ENCODE measurements at regions not wholly inside any gene's neighbourhood (a gene's known extent, or its start where the extent isn't known, plus 50 kb on each side); places are given as distances from the start of the nearest gene placed in this dataset.

DNA sequence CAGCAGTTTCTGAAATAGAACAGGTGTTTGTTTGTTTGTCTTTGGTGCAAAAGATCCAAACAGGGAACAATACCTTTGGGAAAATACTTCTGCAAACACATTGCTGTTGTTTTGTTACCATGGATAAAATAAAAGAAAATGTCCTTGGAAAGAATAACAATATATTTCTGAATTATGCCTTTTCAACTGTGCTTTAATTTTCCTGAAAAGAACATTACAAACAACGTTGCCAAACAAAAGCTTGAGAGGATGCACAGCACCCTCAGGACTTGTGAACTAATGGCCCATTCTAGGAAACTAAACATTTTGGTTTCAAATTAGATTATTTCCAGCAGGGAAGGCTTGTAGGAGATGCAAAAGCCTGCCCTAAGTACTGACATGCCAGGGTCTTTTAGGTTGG, 967.2 kb downstream of the TLE4 start:
- no peaks in the 10 kb centered on the region for H3K4me1 Mint-ChIP-seq
- POLR2A ChIA-PET, result no interaction called here
- no peak for ATAC-seq
- H3K9me3 Mint-ChIP-seq, result peaks cover 2 to 14% (median 9%) of the 10 kb centered on the region in 9 donors
- H3K27ac Mint-ChIP-seq, result no peak overlapping the region
- H3K36me3 Mint-ChIP-seq, result no peaks in the 10 kb centered on the region
- no peak for DNase-seq
- no peaks in the 10 kb centered on the region for H3K27me3 Mint-ChIP-seq
- H3K4me3 Mint-ChIP-seq, result no peak overlapping the region

DNA sequence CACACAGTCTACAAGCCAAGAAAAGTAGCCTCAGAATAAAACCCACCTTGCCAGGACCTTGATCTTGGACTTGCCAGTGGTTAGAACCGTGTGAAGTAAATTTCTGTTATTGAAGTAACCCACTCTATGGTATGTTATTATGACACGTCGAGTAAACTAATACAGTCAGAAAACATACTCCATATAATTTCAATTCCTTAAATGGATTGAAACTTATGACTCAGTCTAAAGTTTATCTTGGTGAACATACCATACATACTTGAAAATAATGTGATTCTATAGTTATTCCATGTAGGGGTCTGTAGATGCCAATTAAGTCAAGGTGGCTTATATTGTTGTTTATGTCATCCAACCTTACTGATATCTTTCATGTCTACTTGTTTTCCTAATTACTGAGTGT, 950.7 kb downstream of the TLE4 start:
- DNase-seq (no peak), ATAC-seq (no peak)
- POLR2A ChIA-PET, result no interaction called here
- no peaks in the 10 kb centered on the region for H3K36me3 Mint-ChIP-seq
- H3K4me1 Mint-ChIP-seq, result no peaks in the 10 kb centered on the region
- H3K4me3 Mint-ChIP-seq, result no peak overlapping the region
- H3K27me3 Mint-ChIP-seq, result peaks cover 0 to 2% (median 0%) of the 10 kb centered on the region in 5 donors
- H3K27ac Mint-ChIP-seq, result no peak overlapping the region
- H3K9me3 Mint-ChIP-seq, result peaks cover 3 to 28% (median 9%) of the 10 kb centered on the region in 9 donors

- H3K9me3 Mint-ChIP-seq, result peaks cover 0 to 22% (median 6%) of the 10 kb centered on the region in 9 donors
- H3K4me1 Mint-ChIP-seq, result peaks cover 0 to 1% (median 0%) of the 10 kb centered on the region in 4 donors
- POLR2A ChIA-PET, result no interaction called here
- ATAC-seq (no peak), DNase-seq (no peak)
- no peaks in the 10 kb centered on the region for H3K36me3 Mint-ChIP-seq
- H3K27ac Mint-ChIP-seq, result no peak overlapping the region
- H3K27me3 Mint-ChIP-seq, result peaks cover 0 to 2% (median 0%) of the 10 kb centered on the region in 5 donors
- H3K4me3 Mint-ChIP-seq, result no peak overlapping the region
Measured at GRCh38 chr9:80521151-80521550, 949.4 kb downstream of the TLE4 start.

- ATAC-seq, result no peak
- H3K36me3 Mint-ChIP-seq, result no peaks in the 10 kb centered on the region
- peaks cover 0 to 1% (median 0%) of the 10 kb centered on the region in 4 donors for H3K4me1 Mint-ChIP-seq
- H3K27ac Mint-ChIP-seq, result no peak overlapping the region
- DNase-seq, result no peak
- peaks cover 0 to 2% (median 0%) of the 10 kb centered on the region in 5 donors for H3K27me3 Mint-ChIP-seq
- no peak overlapping the region for H3K4me3 Mint-ChIP-seq
- POLR2A ChIA-PET, result no interaction called here
- peaks cover 0 to 23% (median 5%) of the 10 kb centered on the region in 9 donors for H3K9me3 Mint-ChIP-seq
Measured at GRCh38 chr9:80520231-80520630, 948.5 kb downstream of the TLE4 start.

- Mint-ChIP-seq H3K27ac (no peak overlapping the region), H3K4me3 (no peak overlapping the region), H3K36me3 (no peaks in the 10 kb centered on the region), H3K4me1 (peaks cover 0 to 1% (median 0%) of the 10 kb centered on the region in 4 donors), H3K9me3 (peaks cover 0 to 36% (median 6%) of the 10 kb centered on the region in 9 donors), H3K27me3 (peaks cover 0 to 2% (median 0%) of the 10 kb centered on the region in 5 donors)
- DNase-seq, result no peak
- POLR2A ChIA-PET, result no interaction called here
- no peak for ATAC-seq
Measured at GRCh38 chr9:80518441-80518840, 946.7 kb downstream of the TLE4 start.

DNA sequence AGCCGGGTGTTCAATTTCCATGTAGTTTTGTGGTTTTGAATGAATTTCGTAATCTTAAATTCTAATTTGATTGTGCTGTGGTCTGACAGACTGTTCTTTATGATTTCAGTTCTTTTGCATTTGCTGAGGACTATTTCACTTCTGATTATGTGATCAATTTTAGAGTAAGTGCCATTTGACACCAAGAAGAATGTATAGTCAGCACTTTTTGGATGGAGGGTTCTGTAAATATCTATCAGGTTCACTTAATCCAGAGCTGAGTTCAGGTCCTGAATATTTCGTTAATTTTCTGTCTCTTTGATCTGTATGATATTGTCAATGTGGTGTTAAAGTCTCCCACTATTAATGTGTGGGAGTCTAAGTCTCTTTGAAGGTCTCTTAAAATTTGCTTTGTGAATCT, 944.9 kb downstream of the TLE4 start:
- Mint-ChIP-seq H3K27me3 (peaks cover 0 to 2% (median 0%) of the 10 kb centered on the region in 5 donors), H3K4me3 (no peak overlapping the region), H3K9me3 (peaks cover 0 to 39% (median 6%) of the 10 kb centered on the region in 9 donors), H3K36me3 (no peaks in the 10 kb centered on the region), H3K4me1 (peaks cover 0 to 1% (median 0%) of the 10 kb centered on the region in 4 donors), H3K27ac (no peak overlapping the region)
- DNase-seq, result no peak
- POLR2A ChIA-PET, result no interaction called here
- no peak for ATAC-seq

DNA sequence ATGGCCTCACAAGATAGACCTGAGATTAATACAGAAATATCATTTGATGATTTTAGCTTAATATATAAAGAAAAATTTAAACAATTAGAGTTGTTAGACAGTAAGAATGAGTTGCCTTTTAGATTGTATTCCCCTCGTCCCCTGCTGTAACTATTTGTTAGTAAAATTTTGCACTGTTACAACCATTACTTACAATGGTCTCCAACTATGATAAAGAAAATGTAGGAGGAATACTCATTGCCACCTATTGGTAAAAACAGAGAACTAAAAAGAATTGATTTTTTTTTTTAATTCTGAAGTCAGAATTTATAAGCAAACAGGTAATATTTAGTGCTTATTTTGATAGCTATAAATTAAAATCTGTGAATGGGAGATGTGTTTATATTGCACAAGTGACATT, 937.6 kb downstream of the TLE4 start:
- H3K9me3 Mint-ChIP-seq, result peaks cover 0 to 19% (median 2%) of the 10 kb centered on the region in 9 donors
- POLR2A ChIA-PET, result interaction anchor here (0.6 kb wide), 1 partner anchor 38 kb away, joined by 3 read pairs; no protein-coding TSS in a partner anchor
- no peaks in the 10 kb centered on the region for H3K4me1 Mint-ChIP-seq
- no peak overlapping the region for H3K27ac Mint-ChIP-seq
- no peak overlapping the region for H3K4me3 Mint-ChIP-seq
- no peaks in the 10 kb centered on the region for H3K27me3 Mint-ChIP-seq
- DNase-seq (no peak), ATAC-seq (no peak)
- H3K36me3 Mint-ChIP-seq, result no peaks in the 10 kb centered on the region

GRCh38 chr9:80507611-80508010, 935.8 kb downstream of the TLE4 start:
- ATAC-seq (no peak), DNase-seq (no peak)
- no peaks in the 10 kb centered on the region for H3K27me3 Mint-ChIP-seq
- H3K4me3 Mint-ChIP-seq, result no peak overlapping the region
- no peaks in the 10 kb centered on the region for H3K4me1 Mint-ChIP-seq
- POLR2A ChIA-PET, result no interaction called here
- no peak overlapping the region for H3K27ac Mint-ChIP-seq
- H3K9me3 Mint-ChIP-seq, result peaks cover 0 to 7% (median 0%) of the 10 kb centered on the region in 9 donors
- no peaks in the 10 kb centered on the region for H3K36me3 Mint-ChIP-seq

DNA sequence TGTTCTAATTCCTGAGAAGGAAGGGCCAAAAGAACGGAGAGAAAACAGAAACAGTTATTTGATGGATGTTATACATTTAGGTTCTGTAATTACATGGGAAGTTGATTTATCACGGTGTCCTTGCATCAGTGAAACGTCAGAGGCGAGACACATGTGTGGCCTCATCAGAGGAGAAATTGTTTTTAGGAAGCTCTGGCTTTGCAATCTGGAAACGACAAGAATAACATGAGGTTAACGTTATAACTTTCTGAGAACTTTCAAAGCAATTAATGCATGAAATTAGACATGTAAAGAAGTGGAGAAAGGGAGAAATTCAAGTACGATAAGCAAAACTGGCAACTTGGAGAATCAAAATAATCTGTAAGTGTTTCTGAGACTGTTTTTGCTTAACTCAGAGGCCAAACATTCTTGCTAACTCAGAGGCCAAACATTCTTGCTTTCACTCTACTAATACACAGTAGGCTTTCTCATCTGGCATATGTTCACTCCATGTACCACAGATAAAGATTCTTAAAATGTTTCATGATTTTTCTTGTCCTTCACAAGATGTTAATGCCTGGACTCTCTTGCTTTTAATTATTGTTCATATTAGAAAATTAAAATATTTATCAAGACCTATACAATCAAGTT, 933.0 kb downstream of the TLE4 start:
- POLR2A ChIA-PET, result no interaction called here
- no peaks in the 10 kb centered on the region for H3K36me3 Mint-ChIP-seq

DNA sequence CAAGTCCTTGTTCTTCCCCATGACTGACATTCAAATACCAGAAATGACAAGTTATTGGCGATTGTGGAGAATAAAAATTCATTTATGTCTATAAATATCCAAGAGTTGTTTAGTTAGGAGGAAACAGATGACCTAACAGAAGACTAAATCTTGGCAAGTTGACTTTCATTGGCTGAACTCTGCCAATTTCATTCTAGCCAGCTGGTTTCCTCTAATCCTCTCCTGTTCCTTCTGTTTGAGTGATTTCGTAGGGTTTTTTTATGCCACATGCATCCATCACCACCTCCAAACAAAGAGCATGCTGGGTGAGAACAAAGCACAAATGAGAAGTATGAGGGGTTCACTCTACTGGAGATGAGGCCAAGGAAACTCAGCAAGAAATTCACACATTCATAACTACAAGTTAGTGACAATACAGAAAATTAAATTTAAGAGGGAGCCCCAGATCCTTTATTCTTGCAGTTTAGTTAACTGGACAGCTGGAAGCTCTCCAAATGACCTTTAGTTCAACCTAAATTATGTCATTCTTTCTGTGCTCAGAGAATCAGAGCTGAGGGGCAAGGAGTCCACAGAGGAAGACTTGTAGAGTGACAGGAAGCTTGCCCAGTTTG, 932.0 kb downstream of the TLE4 start:
- ATAC-seq (no peak), DNase-seq (no peak)
- Mint-ChIP-seq H3K27ac (no peak overlapping the region), H3K4me3 (no peak overlapping the region), H3K4me1 (no peaks in the 10 kb centered on the region), H3K9me3 (peaks cover 0 to 8% (median 0%) of the 10 kb centered on the region in 9 donors), H3K27me3 (no peaks in the 10 kb centered on the region), H3K36me3 (no peaks in the 10 kb centered on the region)
- POLR2A ChIA-PET, result no interaction called here

More for the DNA sequence above, 933.0 kb downstream of the TLE4 start:
- Mint-ChIP-seq H3K9me3 (peaks cover 0 to 8% (median 0%) of the 10 kb centered on the region in 9 donors), H3K4me1 (no peaks in the 10 kb centered on the region), H3K4me3 (no peak overlapping the region), H3K27ac (no peak overlapping the region), H3K27me3 (no peaks in the 10 kb centered on the region)
- DNase-seq (no peak), ATAC-seq (no peak)

DNA sequence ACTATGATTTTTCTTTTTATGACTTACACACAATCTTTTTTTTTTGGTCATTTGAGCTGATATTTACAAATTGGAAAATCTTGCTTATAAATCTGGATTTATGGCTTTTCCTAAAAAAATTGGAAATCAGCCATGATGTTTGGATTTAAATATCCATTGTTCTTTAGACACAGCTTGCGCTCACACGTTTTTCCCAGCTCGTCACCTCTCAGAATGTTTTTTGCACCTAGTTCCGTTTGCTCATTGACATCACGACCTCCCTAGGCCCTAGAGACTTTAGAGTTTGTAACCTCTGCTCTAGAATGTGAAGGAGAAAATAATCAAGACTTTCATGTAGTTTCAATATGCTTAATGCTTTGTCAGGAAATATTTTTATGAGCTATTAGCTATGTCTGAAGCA, 930.5 kb downstream of the TLE4 start:
- POLR2A ChIA-PET, result no interaction called here
- H3K27me3 Mint-ChIP-seq, result no peaks in the 10 kb centered on the region
- no peak for ATAC-seq
- H3K27ac Mint-ChIP-seq, result no peak overlapping the region
- H3K36me3 Mint-ChIP-seq, result no peaks in the 10 kb centered on the region
- H3K4me1 Mint-ChIP-seq, result no peaks in the 10 kb centered on the region
- no peak for DNase-seq
- H3K9me3 Mint-ChIP-seq, result peaks cover 0 to 8% (median 1%) of the 10 kb centered on the region in 9 donors
- no peak overlapping the region for H3K4me3 Mint-ChIP-seq

GRCh38 chr9:80501635-80502034, 929.9 kb downstream of the TLE4 start:
- ATAC-seq (no peak), DNase-seq (no peak)
- Mint-ChIP-seq H3K4me3 (no peak overlapping the region), H3K9me3 (peaks cover 0 to 8% (median 2%) of the 10 kb centered on the region in 9 donors), H3K4me1 (no peaks in the 10 kb centered on the region), H3K27ac (no peak overlapping the region), H3K36me3 (no peaks in the 10 kb centered on the region), H3K27me3 (no peaks in the 10 kb centered on the region)
- POLR2A ChIA-PET, result no interaction called here

DNA sequence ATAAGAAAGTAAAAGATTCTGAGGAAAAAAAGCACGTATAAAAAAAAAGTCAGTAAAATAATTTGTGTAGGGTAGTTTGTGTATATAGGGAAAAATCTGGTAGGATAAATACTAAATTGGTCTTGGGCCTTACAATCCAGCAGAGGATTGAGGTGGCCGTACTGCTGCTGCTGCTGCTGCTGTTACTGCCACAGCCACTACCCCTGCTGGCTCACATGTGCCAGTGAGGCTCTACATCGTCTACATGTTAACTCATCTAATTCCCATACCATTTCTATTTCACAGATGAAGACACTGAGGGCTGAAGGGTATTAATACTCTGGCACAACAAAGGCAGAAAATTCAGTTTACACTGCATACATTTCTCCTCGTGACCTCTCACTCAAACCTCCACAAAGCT, 928.5 kb downstream of the TLE4 start:
- H3K27ac Mint-ChIP-seq, result no peak overlapping the region
- H3K9me3 Mint-ChIP-seq, result peaks cover 0 to 16% (median 5%) of the 10 kb centered on the region in 9 donors
- no peaks in the 10 kb centered on the region for H3K4me1 Mint-ChIP-seq
- POLR2A ChIA-PET, result no interaction called here
- H3K36me3 Mint-ChIP-seq, result no peaks in the 10 kb centered on the region
- ATAC-seq, result no peak
- no peaks in the 10 kb centered on the region for H3K27me3 Mint-ChIP-seq
- no peak for DNase-seq
- no peak overlapping the region for H3K4me3 Mint-ChIP-seq

Measured in naive thymus-derived CD8-positive, alpha-beta T cell (primary cell).